ENCODE measurements at regions not wholly inside any gene's neighbourhood (a gene's known extent, or its start where the extent isn't known, plus 50 kb on each side); places are given as distances from the start of the nearest gene placed in this dataset.
"Not testable (repeated sequence)": the region's sequence is repeated elsewhere in the genome, so short reads cannot be mapped to it uniquely, and the experiment has no call there.

- no peak for DNase-seq
- Histone ChIP-seq H3K9me3 (ENCODE audit: control insufficient read depth, low read length) (no peaks in the 10 kb centered on the region), H3K9ac (ENCODE audit: extremely low read depth, low read length, poor library complexity, severe bottlenecking) (no peak overlapping the region), H3K27ac (ENCODE audit: low read depth, low read length) (no peak overlapping the region), H3K27me3 (ENCODE audit: control insufficient read depth, insufficient read depth, low read length, poor library complexity, severe bottlenecking) (no peaks in the 10 kb centered on the region), H3K4me3 (ENCODE audit: low read length) (peak overlapping the region; percentile 63), H3K4me1 (ENCODE audit: control insufficient read depth, insufficient read depth, low read length) (peaks cover 15% of the 10 kb centered on the region), H3K36me3 (ENCODE audit: control insufficient read depth, insufficient read depth, low read length) (no peaks in the 10 kb centered on the region)
- H3K4me1 Mint-ChIP-seq: peaks cover 18% of the 10 kb centered on the region
- TF ChIP-seq, protein P1, sequence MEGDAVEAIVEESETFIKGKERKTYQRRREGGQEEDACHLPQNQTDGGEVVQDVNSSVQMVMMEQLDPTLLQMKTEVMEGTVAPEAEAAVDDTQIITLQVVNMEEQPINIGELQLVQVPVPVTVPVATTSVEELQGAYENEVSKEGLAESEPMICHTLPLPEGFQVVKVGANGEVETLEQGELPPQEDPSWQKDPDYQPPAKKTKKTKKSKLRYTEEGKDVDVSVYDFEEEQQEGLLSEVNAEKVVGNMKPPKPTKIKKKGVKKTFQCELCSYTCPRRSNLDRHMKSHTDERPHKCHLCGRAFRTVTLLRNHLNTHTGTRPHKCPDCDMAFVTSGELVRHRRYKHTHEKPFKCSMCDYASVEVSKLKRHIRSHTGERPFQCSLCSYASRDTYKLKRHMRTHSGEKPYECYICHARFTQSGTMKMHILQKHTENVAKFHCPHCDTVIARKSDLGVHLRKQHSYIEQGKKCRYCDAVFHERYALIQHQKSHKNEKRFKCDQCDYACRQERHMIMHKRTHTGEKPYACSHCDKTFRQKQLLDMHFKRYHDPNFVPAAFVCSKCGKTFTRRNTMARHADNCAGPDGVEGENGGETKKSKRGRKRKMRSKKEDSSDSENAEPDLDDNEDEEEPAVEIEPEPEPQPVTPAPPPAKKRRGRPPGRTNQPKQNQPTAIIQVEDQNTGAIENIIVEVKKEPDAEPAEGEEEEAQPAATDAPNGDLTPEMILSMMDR (conservative IDR thresholded peaks at IDR 0.05): no peak
- 89 to 94% methylated on average over 4 to 6 of the region's 6 CpGs for WGBS, 2 experiments (ENCODE audit: insufficient coverage in 1 of 2, insufficient read length in 1 of 2)
- H3K9me3 Mint-ChIP-seq: no peaks in the 10 kb centered on the region
- no peak overlapping the region for H3K27ac Mint-ChIP-seq
- no peaks in the 10 kb centered on the region for H3K36me3 Mint-ChIP-seq (ENCODE audit: low read depth)
- H3K27me3 Mint-ChIP-seq (ENCODE audit: insufficient read depth): no peaks in the 10 kb centered on the region
- H3K4me3 Mint-ChIP-seq: no peak overlapping the region
Measured at GRCh38 chr14:58918066-58918738, 270.3 kb upstream of the DAAM1 start.

- no peaks in the 10 kb centered on the region for H3K36me3 Mint-ChIP-seq (ENCODE audit: low read depth)
- H3K9ac ChIP-seq (ENCODE audit: extremely low read depth, low read length, poor library complexity, severe bottlenecking): no peak overlapping the region
Measured at GRCh38 chr14:58919217-58919616, 269.2 kb upstream of the DAAM1 start.

GRCh38 chr14:58920230-58920629 lies 268.2 kb upstream of the DAAM1 start:
- Mint-ChIP-seq H3K27me3 (ENCODE audit: insufficient read depth) (no peaks in the 10 kb centered on the region), H3K36me3 (ENCODE audit: low read depth) (no peaks in the 10 kb centered on the region), H3K4me1 (peaks cover 27% of the 10 kb centered on the region), H3K27ac (no peak overlapping the region), H3K4me3 (no peak overlapping the region), H3K9me3 (no peaks in the 10 kb centered on the region)
- TF ChIP-seq, protein P1 (conservative IDR thresholded peaks at IDR 0.05): no peak
- Histone ChIP-seq H3K4me3 (ENCODE audit: low read length) (no peak overlapping the region), H3K4me1 (ENCODE audit: control insufficient read depth, insufficient read depth, low read length) (peaks cover 18% of the 10 kb centered on the region), H3K27ac (ENCODE audit: low read depth, low read length) (no peak overlapping the region), H3K36me3 (ENCODE audit: control insufficient read depth, insufficient read depth, low read length) (no peaks in the 10 kb centered on the region), H3K9ac (ENCODE audit: extremely low read depth, low read length, poor library complexity, severe bottlenecking) (no peak overlapping the region), H3K9me3 (ENCODE audit: control insufficient read depth, low read length) (no peaks in the 10 kb centered on the region), H3K27me3 (ENCODE audit: control insufficient read depth, insufficient read depth, low read length, poor library complexity, severe bottlenecking) (no peaks in the 10 kb centered on the region)
- 83 to 87% methylated on average over 3 of the region's 3 CpGs for WGBS, 2 experiments (ENCODE audit: insufficient coverage in 1 of 2, insufficient read length in 1 of 2)
- no peak for DNase-seq

More at GRCh38 chr14:58919217-58919616, 269.2 kb upstream of the DAAM1 start:
- no peak overlapping the region for H3K4me3 Mint-ChIP-seq
- WGBS, 2 experiments (ENCODE audit: insufficient coverage in 1 of 2, insufficient read length in 1 of 2): 78 to 91% methylated on average over 5 to 6 of the region's 6 CpGs
- Histone ChIP-seq H3K4me3 (ENCODE audit: low read length) (no peak overlapping the region), H3K36me3 (ENCODE audit: control insufficient read depth, insufficient read depth, low read length) (no peaks in the 10 kb centered on the region), H3K27ac (ENCODE audit: low read depth, low read length) (no peak overlapping the region), H3K4me1 (ENCODE audit: control insufficient read depth, insufficient read depth, low read length) (peaks cover 18% of the 10 kb centered on the region), H3K9me3 (ENCODE audit: control insufficient read depth, low read length) (no peaks in the 10 kb centered on the region), H3K27me3 (ENCODE audit: control insufficient read depth, insufficient read depth, low read length, poor library complexity, severe bottlenecking) (no peaks in the 10 kb centered on the region)
- DNase-seq: no peak
- H3K27ac Mint-ChIP-seq: no peak overlapping the region
- TF ChIP-seq, protein P1 (conservative IDR thresholded peaks at IDR 0.05): no peak
- no peaks in the 10 kb centered on the region for H3K27me3 Mint-ChIP-seq (ENCODE audit: insufficient read depth)
- no peaks in the 10 kb centered on the region for H3K9me3 Mint-ChIP-seq
- peaks cover 18% of the 10 kb centered on the region for H3K4me1 Mint-ChIP-seq

DNA sequence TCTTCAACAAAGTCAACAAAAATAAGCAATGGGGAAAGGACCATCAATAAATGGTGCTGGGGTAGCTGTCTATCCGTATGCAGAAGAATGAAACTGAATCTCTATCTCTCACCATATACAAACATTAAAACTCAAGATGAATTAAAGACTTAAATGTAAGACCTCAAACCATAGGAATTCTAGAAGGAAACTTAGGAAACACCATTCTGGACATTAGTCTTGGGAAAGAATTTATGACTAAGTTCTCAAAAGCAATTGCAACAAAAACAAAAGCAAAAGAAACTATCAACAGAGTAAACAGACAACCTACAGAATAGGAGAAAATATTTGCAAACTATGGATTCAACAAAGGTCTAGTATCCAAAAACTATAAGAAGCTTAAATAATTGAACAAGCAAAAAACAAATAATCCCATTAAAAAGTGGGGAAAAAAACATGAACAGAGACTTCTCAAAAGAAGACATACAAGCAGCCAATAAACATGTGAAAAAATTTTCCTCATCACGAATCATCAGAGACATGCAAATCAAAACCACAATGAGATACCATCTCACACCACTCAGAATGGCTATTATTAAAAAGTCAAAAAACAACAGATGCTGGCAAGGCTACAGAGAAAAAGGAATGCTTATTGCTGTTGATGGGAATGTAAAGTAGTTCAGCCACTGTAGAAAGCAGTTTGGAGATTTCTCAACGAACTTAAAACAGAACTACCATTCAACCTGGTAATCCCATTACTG lies 266.1 kb upstream of the DAAM1 start:
- not testable (repeated sequence) for H3K36me3 Mint-ChIP-seq (ENCODE audit: low read depth); H3K27me3 Mint-ChIP-seq (ENCODE audit: insufficient read depth); DNase-seq; H3K36me3 ChIP-seq (ENCODE audit: control insufficient read depth, insufficient read depth, low read length); H3K9me3 Mint-ChIP-seq; H3K9me3 ChIP-seq (ENCODE audit: control insufficient read depth, low read length); H3K4me3 ChIP-seq (ENCODE audit: low read length); H3K27ac Mint-ChIP-seq; H3K27me3 ChIP-seq (ENCODE audit: control insufficient read depth, insufficient read depth, low read length, poor library complexity, severe bottlenecking); H3K9ac ChIP-seq (ENCODE audit: extremely low read depth, low read length, poor library complexity, severe bottlenecking); H3K4me3 Mint-ChIP-seq; H3K27ac ChIP-seq (ENCODE audit: low read depth, low read length)
- peaks cover 17% of the 10 kb centered on the region for H3K4me1 ChIP-seq (ENCODE audit: control insufficient read depth, insufficient read depth, low read length)
- peaks cover 27% of the 10 kb centered on the region for H3K4me1 Mint-ChIP-seq
- 92 to 100% methylated on average over 1 to 3 of the region's 3 CpGs for WGBS, 2 experiments (ENCODE audit: insufficient coverage in 1 of 2, insufficient read length in 1 of 2)

Data from endodermal cell (in vitro differentiated cells).